LNCaP clone FGC (cell line): ENCODE measurements at regions not wholly inside any gene's neighbourhood (a gene's known extent, or its start where the extent isn't known, plus 50 kb on each side); places are given as distances from the start of the nearest gene placed in this dataset.

ENCODE experiments used
- DNase-seq: peaks from one replicate; pipeline ENCODE4 v3.0.0-alpha.2; 2011; ENCODE audit warnings: low read depth
- H3K4me3 ChIP-seq: 2 replicates; pipeline ENCODE4 v1.5.1; 2011; ENCODE audit warnings: mild to moderate bottlenecking, low read depth, low read length, control low read depth
- CTCF ChIP-seq: IDR thresholded peaks from 2 replicates; pipeline ENCODE4 v1.5.1; 2012; ENCODE audit warnings: mild to moderate bottlenecking; ENCODE audit not compliant: control insufficient read depth, insufficient read depth; ENCODE audit errors: extremely low read depth

- no peak overlapping the region for H3K4me3 ChIP-seq
- DNase-seq, result no peak
- TF ChIP-seq CTCF, result no peak
These were observed 121.0 kb upstream of the LRATD1 start for GRCh38 chr2:14511541-14511940.

- no peak for TF ChIP-seq CTCF
- no peak for DNase-seq
- H3K4me3 ChIP-seq, result no peak overlapping the region
These were observed 118.6 kb upstream of the LRATD1 start for GRCh38 chr2:14513903-14514302.

GRCh38 chr2:14516844-14517243 lies 115.7 kb upstream of the LRATD1 start:
- H3K4me3 ChIP-seq, result no peak overlapping the region
- DNase-seq, result no peak
- no peak for TF ChIP-seq CTCF

- no peak for TF ChIP-seq CTCF
- DNase-seq, result no peak
- H3K4me3 ChIP-seq, result no peak overlapping the region
These were observed 114.8 kb upstream of the LRATD1 start for GRCh38 chr2:14517731-14518130.

GRCh38 chr2:14520385-14520945 lies 112.1 kb upstream of the LRATD1 start:
- DNase-seq, result no peak
- H3K4me3 ChIP-seq, result no peak overlapping the region
- TF ChIP-seq CTCF, result no peak

- no peak overlapping the region for H3K4me3 ChIP-seq
- DNase-seq, result no peak
- no peak for TF ChIP-seq CTCF
These were observed 108.3 kb upstream of the LRATD1 start for GRCh38 chr2:14524041-14524802.

- no peak overlapping the region for H3K4me3 ChIP-seq
- no peak for DNase-seq
- no peak for TF ChIP-seq CTCF
These were observed 107.8 kb upstream of the LRATD1 start for GRCh38 chr2:14524803-14525080.
